Vagina (tissue), 2 donors: ENCODE measurements at regions not wholly inside any gene's neighbourhood (a gene's known extent, or its start where the extent isn't known, plus 50 kb on each side); places are given as distances from the start of the nearest gene placed in this dataset.

ENCODE experiments used
- DNase-seq, 2 donors: peaks; one replicate each; pipeline ENCODE4 v3.0.0-alpha.2; 2017; ENCODE audit errors: extremely low spot score in 2 of 2
- H3K27ac ChIP-seq: fragments of 200-600 bp; sonication (generic); one replicate; pipeline ENCODE4 v1.5.1; 2019
- H3K27me3 ChIP-seq: fragments of 200-600 bp; sonication (generic); one replicate; pipeline ENCODE4 v1.5.1; 2019
- H3K36me3 ChIP-seq, 2 donors: fragments of 200-600 bp; sonication (generic); one replicate each; pipeline ENCODE4 v1.5.1; 2017 to 2019
- H3K4me1 ChIP-seq: fragments of 200-600 bp; sonication (generic); one replicate; pipeline ENCODE4 v1.5.1; 2019
- H3K4me3 ChIP-seq, 2 donors: fragments of 200-600 bp; sonication (generic); 1 replicate in 1 of 2; 2 replicates in 1 of 2; pipeline ENCODE4 v1.5.1; 2016 to 2019
- H3K9me3 ChIP-seq: fragments of 200-600 bp; sonication (generic); one replicate; pipeline ENCODE4 v1.5.1; 2019
- POLR2A ChIP-seq, 2 donors: fragments of 450-650 bp; IDR thresholded peaks; one replicate each; pipeline ENCODE4 v1.6.1; 2017; ENCODE audit warnings: antibody characterized with exemption in 2 of 2, mild to moderate bottlenecking in 2 of 2, moderate library complexity in 2 of 2
- POLR2AphosphoS5 ChIP-seq, 2 donors: sonication (generic); formaldehyde crosslinking; IDR thresholded peaks; one replicate each; pipeline ENCODE4 v1.9.0; 2017; ENCODE audit warnings: antibody characterized with exemption in 2 of 2, mild to moderate bottlenecking in 2 of 2, low read depth in 1 of 2; ENCODE audit not compliant: insufficient read depth in 1 of 2
- intact Hi-C: fragments of 100-400 bp; cut with DNase I; formaldehyde crosslinking; loops from one replicate; pipeline ENCODE4 v1.15.1; 2023
- TF ChIP-seq, protein P1 (sequence below), 3 experiments: fragments of 450-650 bp in 2 of 3; fragments of 200-600 bp in 1 of 3; sonication (generic) in 1 of 3; IDR thresholded peaks; one replicate each; pipeline ENCODE4 v1.5.1; 2017 to 2019; ENCODE audit warnings: antibody characterized with exemption in 3 of 3, mild to moderate bottlenecking in 2 of 3, moderate library complexity in 2 of 3

DNA sequence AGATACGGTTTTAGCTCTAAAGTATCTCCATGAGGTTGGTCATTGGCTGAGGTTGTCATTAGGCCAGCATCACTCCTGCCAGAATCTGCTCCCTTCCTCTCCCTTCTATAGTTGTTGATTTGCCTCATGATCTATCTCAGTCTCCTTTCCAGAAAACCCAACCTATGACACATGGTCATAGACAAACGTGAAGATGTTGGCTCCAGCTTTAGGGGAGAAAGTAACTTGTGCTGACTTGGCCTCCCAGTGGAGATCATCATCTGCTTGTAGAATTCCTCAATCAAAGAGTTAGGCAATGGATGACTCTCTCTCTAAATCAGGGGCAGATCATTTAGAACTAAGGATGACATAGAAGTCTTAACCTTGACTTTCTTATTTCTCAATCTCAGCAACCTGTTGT, 894.4 kb downstream of the TTLL7 start:
- Histone ChIP-seq H3K4me3 (no peak overlapping the region), H3K9me3 (no peaks in the 10 kb centered on the region), H3K27ac (no peak overlapping the region), H3K36me3 (no peaks in the 10 kb centered on the region), H3K4me1 (no peaks in the 10 kb centered on the region), H3K27me3 (no peaks in the 10 kb centered on the region)
- TF ChIP-seq, protein P1, sequence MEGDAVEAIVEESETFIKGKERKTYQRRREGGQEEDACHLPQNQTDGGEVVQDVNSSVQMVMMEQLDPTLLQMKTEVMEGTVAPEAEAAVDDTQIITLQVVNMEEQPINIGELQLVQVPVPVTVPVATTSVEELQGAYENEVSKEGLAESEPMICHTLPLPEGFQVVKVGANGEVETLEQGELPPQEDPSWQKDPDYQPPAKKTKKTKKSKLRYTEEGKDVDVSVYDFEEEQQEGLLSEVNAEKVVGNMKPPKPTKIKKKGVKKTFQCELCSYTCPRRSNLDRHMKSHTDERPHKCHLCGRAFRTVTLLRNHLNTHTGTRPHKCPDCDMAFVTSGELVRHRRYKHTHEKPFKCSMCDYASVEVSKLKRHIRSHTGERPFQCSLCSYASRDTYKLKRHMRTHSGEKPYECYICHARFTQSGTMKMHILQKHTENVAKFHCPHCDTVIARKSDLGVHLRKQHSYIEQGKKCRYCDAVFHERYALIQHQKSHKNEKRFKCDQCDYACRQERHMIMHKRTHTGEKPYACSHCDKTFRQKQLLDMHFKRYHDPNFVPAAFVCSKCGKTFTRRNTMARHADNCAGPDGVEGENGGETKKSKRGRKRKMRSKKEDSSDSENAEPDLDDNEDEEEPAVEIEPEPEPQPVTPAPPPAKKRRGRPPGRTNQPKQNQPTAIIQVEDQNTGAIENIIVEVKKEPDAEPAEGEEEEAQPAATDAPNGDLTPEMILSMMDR (IDR thresholded peaks at IDR 0.05) = no peak
- TF ChIP-seq POLR2A (IDR thresholded peaks at IDR 0.05) (no peak), POLR2AphosphoS5 (IDR thresholded peaks at IDR 0.05; ENCODE audit: insufficient read depth in 1 of 2, low read depth in 1 of 2) (no peak)
- intact Hi-C loops = no loop called here
- no peak for DNase-seq

DNA sequence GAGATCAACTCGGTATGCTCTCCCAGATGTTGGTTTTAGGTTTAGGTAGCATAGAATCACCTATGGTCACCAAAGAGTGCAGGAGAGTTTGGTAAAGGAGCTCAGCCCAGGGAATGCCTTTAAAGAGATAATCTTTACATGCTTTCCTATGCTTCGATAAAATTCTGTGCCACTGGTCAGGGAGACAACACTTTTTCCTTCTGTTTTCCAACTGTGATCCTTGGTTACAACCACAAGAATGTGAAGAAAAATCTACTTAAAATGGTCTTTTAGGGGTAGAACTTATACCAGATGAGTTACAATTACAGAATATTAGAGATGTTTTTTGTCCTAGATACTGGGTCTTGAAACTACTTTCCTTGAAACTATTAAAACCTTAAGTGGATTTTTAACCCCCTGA, 895.6 kb downstream of the TTLL7 start:
- no peaks in the 10 kb centered on the region for H3K27me3 ChIP-seq
- no peak overlapping the region for H3K4me3 ChIP-seq
- intact Hi-C loops = no loop called here
- H3K4me1 ChIP-seq = no peaks in the 10 kb centered on the region
- H3K36me3 ChIP-seq = no peaks in the 10 kb centered on the region
- no peaks in the 10 kb centered on the region for H3K9me3 ChIP-seq
- no peak for TF ChIP-seq POLR2AphosphoS5 (IDR thresholded peaks at IDR 0.05; ENCODE audit: insufficient read depth in 1 of 2, low read depth in 1 of 2)
- TF ChIP-seq, protein P1 (IDR thresholded peaks at IDR 0.05) = no peak
- no peak for TF ChIP-seq POLR2A (IDR thresholded peaks at IDR 0.05)
- H3K27ac ChIP-seq = no peak overlapping the region
- no peak for DNase-seq

DNA sequence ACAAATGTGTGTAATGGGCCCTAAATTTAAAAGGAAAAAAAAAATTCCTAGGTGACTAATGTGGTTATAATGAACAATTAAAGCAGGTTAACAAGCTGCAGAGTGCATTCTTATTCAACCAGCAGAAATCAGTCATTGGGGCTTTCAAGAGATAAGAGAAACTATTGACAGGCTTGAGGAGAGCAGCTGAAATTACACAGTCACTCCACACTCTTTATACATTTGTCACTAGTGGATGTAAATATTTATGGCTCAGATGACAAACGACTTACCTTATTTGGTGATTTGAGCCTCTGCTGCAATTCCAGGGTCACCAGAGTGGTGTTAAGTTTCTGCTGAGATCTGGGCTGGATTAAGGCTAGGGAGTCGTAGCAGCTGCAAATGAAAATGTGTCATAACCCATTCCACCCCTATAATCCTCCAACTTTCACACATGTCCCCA, 896.3 kb downstream of the TTLL7 start:
- Histone ChIP-seq H3K4me1 (no peaks in the 10 kb centered on the region), H3K4me3 (no peak overlapping the region), H3K9me3 (no peaks in the 10 kb centered on the region), H3K36me3 (no peaks in the 10 kb centered on the region), H3K27ac (no peak overlapping the region), H3K27me3 (no peaks in the 10 kb centered on the region)
- intact Hi-C loops = no loop called here
- TF ChIP-seq, protein P1 (IDR thresholded peaks at IDR 0.05) = no peak
- TF ChIP-seq POLR2AphosphoS5 (IDR thresholded peaks at IDR 0.05; ENCODE audit: insufficient read depth in 1 of 2, low read depth in 1 of 2) (no peak), POLR2A (IDR thresholded peaks at IDR 0.05) (no peak)
- DNase-seq = no peak

DNA sequence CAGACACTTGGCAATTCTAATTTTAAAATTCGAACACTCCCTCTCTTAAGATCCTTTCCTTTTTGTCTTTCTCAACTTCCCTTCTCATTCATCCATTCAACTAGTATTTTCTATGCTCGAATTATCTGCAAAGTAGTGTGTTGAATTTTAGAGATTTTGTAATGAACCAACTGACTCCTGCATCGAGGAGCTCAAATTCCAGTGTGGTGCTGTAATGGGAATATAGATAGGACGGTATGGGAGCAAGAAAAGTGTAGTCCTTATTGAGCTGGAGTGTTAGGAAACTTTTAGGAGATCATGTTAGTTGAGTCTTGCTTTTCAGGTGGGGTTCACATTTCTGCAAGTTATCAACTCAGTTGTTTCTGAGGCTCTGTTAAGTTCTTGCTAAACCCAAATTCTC, 897.5 kb downstream of the TTLL7 start:
- Histone ChIP-seq H3K9me3 (no peaks in the 10 kb centered on the region), H3K4me3 (no peak overlapping the region), H3K27me3 (no peaks in the 10 kb centered on the region), H3K27ac (no peak overlapping the region), H3K4me1 (no peaks in the 10 kb centered on the region), H3K36me3 (no peaks in the 10 kb centered on the region)
- intact Hi-C loops = no loop called here
- no peak for DNase-seq
- no peak for TF ChIP-seq POLR2A (IDR thresholded peaks at IDR 0.05)
- TF ChIP-seq, protein P1 (IDR thresholded peaks at IDR 0.05) = no peak
- TF ChIP-seq POLR2AphosphoS5 (IDR thresholded peaks at IDR 0.05; ENCODE audit: insufficient read depth in 1 of 2, low read depth in 1 of 2) = no peak

DNA sequence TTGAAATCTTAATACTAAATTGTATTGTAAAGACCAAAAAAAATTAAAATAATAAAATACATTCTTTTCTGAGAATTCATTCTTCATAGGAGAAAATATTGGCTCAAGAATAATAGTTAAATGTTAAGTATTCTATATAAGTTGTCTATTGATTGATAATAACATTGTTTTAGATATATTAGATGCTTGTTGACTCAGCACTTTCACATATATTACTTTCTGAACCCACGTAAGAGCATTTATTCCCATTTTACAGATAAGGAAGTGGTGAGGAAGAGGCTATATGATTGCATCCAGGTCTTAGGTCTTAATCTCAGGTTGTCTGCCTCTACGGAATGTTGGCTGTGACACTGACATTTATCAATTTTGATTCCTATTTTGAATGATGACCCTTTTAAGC, 898.8 kb downstream of the TTLL7 start:
- no peaks in the 10 kb centered on the region for H3K27me3 ChIP-seq

More for the DNA sequence above, 898.8 kb downstream of the TTLL7 start:
- Histone ChIP-seq H3K9me3 (no peaks in the 10 kb centered on the region), H3K4me1 (no peaks in the 10 kb centered on the region), H3K4me3 (no peak overlapping the region), H3K27ac (no peak overlapping the region), H3K36me3 (no peaks in the 10 kb centered on the region)
- DNase-seq = no peak
- intact Hi-C loops = no loop called here
- TF ChIP-seq, protein P1 (IDR thresholded peaks at IDR 0.05) = no peak
- TF ChIP-seq POLR2AphosphoS5 (IDR thresholded peaks at IDR 0.05; ENCODE audit: insufficient read depth in 1 of 2, low read depth in 1 of 2) = no peak
- no peak for TF ChIP-seq POLR2A (IDR thresholded peaks at IDR 0.05)
